GM23338 (cell line): ENCODE measurements at regions not wholly inside any gene's neighbourhood (a gene's known extent, or its start where the extent isn't known, plus 50 kb on each side); places are given as distances from the start of the nearest gene placed in this dataset.
A peak's percentile ranks its signal among the peaks of the same experiment; 100 is the strongest.

Source experiments
- ATAC-seq: fragments of 200-7000 bp; cut with Tn5 transposase; 3 replicates; pipeline ENCODE4 v1.9.1; 2020
- DNase-seq: peaks from one replicate; pipeline ENCODE4 v3.0.0-alpha.2; 2015; ENCODE audit warnings: low spot score
- H2AFZ ChIP-seq: fragments of 200-600 bp; sonication (generic); 2 replicates; pipeline ENCODE4 v1.8.0; 2016; ENCODE audit warnings: antibody characterized with exemption, mild to moderate bottlenecking, moderate library complexity
- H3F3A ChIP-seq: fragments of 200-600 bp; sonication (generic); replicated peaks from 2 replicates; pipeline ENCODE4 v1.8.0; 2017; ENCODE audit warnings: antibody characterized with exemption, mixed run types, low read depth
- H3K27ac ChIP-seq: fragments of 200-600 bp; sonication (generic); 2 replicates; pipeline ENCODE4 v1.6.1; 2016; ENCODE audit warnings: low read depth
- H3K27me3 ChIP-seq: fragments of 200-600 bp; sonication (generic); 2 replicates; pipeline ENCODE4 v1.8.0; 2016; ENCODE audit warnings: mild to moderate bottlenecking, mixed run types, moderate library complexity; ENCODE audit not compliant: insufficient read depth
- H3K36me3 ChIP-seq: fragments of 200-600 bp; sonication (generic); 2 replicates; pipeline ENCODE4 v1.8.0; 2016; ENCODE audit warnings: mild to moderate bottlenecking; ENCODE audit not compliant: insufficient read depth
- H3K4me1 ChIP-seq: fragments of 200-600 bp; sonication (generic); 2 replicates; pipeline ENCODE4 v1.8.0; 2016; ENCODE audit warnings: mild to moderate bottlenecking, moderate library complexity; ENCODE audit not compliant: insufficient read depth
- H3K4me2 ChIP-seq: fragments of 200-600 bp; sonication (generic); 2 replicates; pipeline ENCODE4 v1.7.1; 2017; ENCODE audit warnings: mixed run types
- H3K4me3 ChIP-seq: fragments of 200-600 bp; sonication (generic); 2 replicates; pipeline ENCODE4 v1.6.1; 2016; ENCODE audit warnings: mixed run types
- H3K79me2 ChIP-seq: fragments of 200-600 bp; sonication (generic); replicated peaks from 2 replicates; pipeline ENCODE4 v1.8.0; 2017; ENCODE audit warnings: mild to moderate bottlenecking; ENCODE audit not compliant: insufficient read depth
- H3K9me2 ChIP-seq: fragments of 200-600 bp; sonication (generic); 2 replicates; pipeline ENCODE4 v1.8.0; 2017; ENCODE audit not compliant: insufficient read depth
- H4K20me1 ChIP-seq: fragments of 200-600 bp; sonication (generic); replicated peaks from 2 replicates; pipeline ENCODE4 v1.8.0; 2017; ENCODE audit warnings: mild to moderate bottlenecking; ENCODE audit not compliant: insufficient read depth
- H3K27ac Mint-ChIP-seq: 2 replicates; pipeline ENCODE4 v1.8.0; 2020; ENCODE audit warnings: inconsistent platforms, mild to moderate bottlenecking, moderate library complexity, mixed read lengths
- H3K27me3 Mint-ChIP-seq: 3 replicates; pipeline ENCODE4 v1.8.0; 2022; ENCODE audit warnings: low read depth, mild to moderate bottlenecking, moderate library complexity, mixed read lengths, inconsistent platforms; ENCODE audit not compliant: insufficient read depth, poor library complexity
- H3K36me3 Mint-ChIP-seq: 3 replicates; pipeline ENCODE4 v1.8.0; 2021; ENCODE audit warnings: low read depth, mild to moderate bottlenecking, inconsistent platforms, moderate library complexity, mixed read lengths
- H3K4me1 Mint-ChIP-seq: 3 replicates; pipeline ENCODE4 v1.8.0; 2020; ENCODE audit warnings: mild to moderate bottlenecking, inconsistent platforms, mixed read lengths
- H3K4me3 Mint-ChIP-seq: 3 replicates; pipeline ENCODE4 v1.8.0; 2021; ENCODE audit warnings: moderate library complexity, mild to moderate bottlenecking, inconsistent platforms, mixed read lengths
- H3K9me3 Mint-ChIP-seq: 3 replicates; pipeline ENCODE4 v1.8.0; 2020; ENCODE audit warnings: moderate library complexity, mild to moderate bottlenecking, inconsistent platforms, mixed read lengths
- CREB1 ChIP-seq: fragments of 250-450 bp; sonication (Bioruptor Pico); IDR thresholded peaks from 2 replicates; pipeline ENCODE4 v1.5.0; 2020; ENCODE audit warnings: low read depth, mild to moderate bottlenecking, moderate library complexity
- EZH2 ChIP-seq: fragments of 200-600 bp; sonication (generic); IDR thresholded peaks from one replicate; pipeline ENCODE4 v1.8.0; 2017; ENCODE audit warnings: antibody characterized with exemption, mild to moderate bottlenecking, low read depth; ENCODE audit not compliant: unreplicated experiment
- EZH2phosphoT487 ChIP-seq: fragments of 200-600 bp; sonication (generic); IDR thresholded peaks from one replicate; pipeline ENCODE4 v1.8.1; 2018; ENCODE audit warnings: antibody characterized with exemption; ENCODE audit not compliant: unreplicated experiment
- JUNB ChIP-seq: IDR thresholded peaks from one replicate; pipeline ENCODE4 v1.6.1; 2016; ENCODE audit warnings: antibody characterized with exemption; ENCODE audit not compliant: unreplicated experiment
- NANOG ChIP-seq: IDR thresholded peaks from 2 replicates; pipeline ENCODE4 v1.6.1; 2016; ENCODE audit warnings: antibody characterized with exemption, borderline replicate concordance
- POLR2AphosphoS5 ChIP-seq: IDR thresholded peaks from 2 replicates; pipeline ENCODE4 v1.6.1; 2016; ENCODE audit warnings: antibody characterized with exemption, low read depth
- STAT1 ChIP-seq: IDR thresholded peaks from one replicate; pipeline ENCODE4 v1.6.1; 2016; ENCODE audit warnings: antibody characterized with exemption; ENCODE audit not compliant: unreplicated experiment
- ZNF114 ChIP-seq: fragments of 250-450 bp; sonication (Bioruptor Pico); IDR thresholded peaks from 2 replicates; pipeline ENCODE4 v1.5.0; 2020; ENCODE audit warnings: mild to moderate bottlenecking, moderate library complexity
- ZNF331 ChIP-seq: fragments of 250-450 bp; sonication (Bioruptor Pico); IDR thresholded peaks from 2 replicates; pipeline ENCODE4 v1.5.0; 2020; ENCODE audit warnings: low read depth, mild to moderate bottlenecking, moderate library complexity
- TF ChIP-seq, protein P1 (sequence below), 2 experiments: fragments of 200-600 bp in 1 of 2; sonication (generic) in 1 of 2; conservative IDR thresholded peaks; 2 replicates each; pipeline versions ENCODE4 v1.5.1 to v1.6.1; 2016 to 2017; ENCODE audit warnings: antibody characterized with exemption in 2 of 2, low read depth in 2 of 2, mild to moderate bottlenecking in 2 of 2, moderate library complexity in 1 of 2
- TF ChIP-seq, protein P2 (sequence below): IDR thresholded peaks from 2 replicates; pipeline ENCODE4 v1.6.1; 2016; ENCODE audit warnings: antibody characterized with exemption
- TF ChIP-seq, protein P3 (sequence below): fragments of 250-450 bp; sonication (Bioruptor Pico); IDR thresholded peaks from 2 replicates; pipeline ENCODE4 v1.5.0; 2020; ENCODE audit warnings: mild to moderate bottlenecking, moderate library complexity
- TF ChIP-seq, protein P4 (sequence below): IDR thresholded peaks from one replicate; pipeline ENCODE4 v1.6.1; 2018; ENCODE audit warnings: antibody characterized with exemption; ENCODE audit not compliant: unreplicated experiment

DNA sequence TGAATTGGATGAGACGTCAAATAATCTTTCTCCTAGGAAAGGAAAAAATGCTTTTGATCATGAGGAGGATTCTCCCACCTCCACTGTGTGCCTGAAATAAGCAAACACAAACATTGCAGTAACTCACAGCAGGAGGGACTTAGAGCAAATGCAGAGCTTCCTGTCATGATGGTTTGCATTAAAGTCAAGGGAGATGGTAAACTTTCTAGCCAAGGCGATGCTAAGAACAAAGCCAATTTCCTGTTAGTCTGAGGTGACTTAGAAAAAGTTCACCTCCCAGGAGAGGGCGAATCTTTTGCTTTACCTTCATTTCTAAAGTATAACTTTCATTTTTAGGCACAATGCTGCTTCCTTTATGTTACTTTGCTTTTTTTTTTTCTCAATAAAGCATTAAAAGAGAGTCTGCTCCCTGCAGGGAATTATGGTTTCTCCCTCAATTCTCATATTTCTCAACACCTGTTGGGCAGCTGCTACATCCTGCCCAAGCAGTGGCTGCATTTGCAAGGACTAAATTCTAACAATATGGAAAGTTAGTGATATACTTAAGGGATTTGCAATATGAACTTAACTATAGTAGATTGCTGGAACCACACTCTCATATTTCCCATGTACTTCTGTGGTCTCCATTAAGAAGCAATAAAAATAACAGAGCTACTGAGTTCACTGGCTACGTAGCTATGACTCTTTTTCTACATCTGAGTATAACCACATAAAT lies 175.6 kb downstream of the PCTP start:
- TF ChIP-seq, protein P1, sequence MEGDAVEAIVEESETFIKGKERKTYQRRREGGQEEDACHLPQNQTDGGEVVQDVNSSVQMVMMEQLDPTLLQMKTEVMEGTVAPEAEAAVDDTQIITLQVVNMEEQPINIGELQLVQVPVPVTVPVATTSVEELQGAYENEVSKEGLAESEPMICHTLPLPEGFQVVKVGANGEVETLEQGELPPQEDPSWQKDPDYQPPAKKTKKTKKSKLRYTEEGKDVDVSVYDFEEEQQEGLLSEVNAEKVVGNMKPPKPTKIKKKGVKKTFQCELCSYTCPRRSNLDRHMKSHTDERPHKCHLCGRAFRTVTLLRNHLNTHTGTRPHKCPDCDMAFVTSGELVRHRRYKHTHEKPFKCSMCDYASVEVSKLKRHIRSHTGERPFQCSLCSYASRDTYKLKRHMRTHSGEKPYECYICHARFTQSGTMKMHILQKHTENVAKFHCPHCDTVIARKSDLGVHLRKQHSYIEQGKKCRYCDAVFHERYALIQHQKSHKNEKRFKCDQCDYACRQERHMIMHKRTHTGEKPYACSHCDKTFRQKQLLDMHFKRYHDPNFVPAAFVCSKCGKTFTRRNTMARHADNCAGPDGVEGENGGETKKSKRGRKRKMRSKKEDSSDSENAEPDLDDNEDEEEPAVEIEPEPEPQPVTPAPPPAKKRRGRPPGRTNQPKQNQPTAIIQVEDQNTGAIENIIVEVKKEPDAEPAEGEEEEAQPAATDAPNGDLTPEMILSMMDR (conservative IDR thresholded peaks at IDR 0.05; ENCODE audit: low read depth in 2 of 2): no peak
- TF ChIP-seq CREB1 (CRISPR knock-in tag) (no peak), POLR2AphosphoS5 (no peak), EZH2phosphoT487 (no peak), EZH2 (no peak), JUNB (no peak), ZNF114 (CRISPR knock-in tag) (no peak), NANOG (0 out of 2 replicates have a peak, but pooled peaks have one; percentile 50), STAT1 (no peak), ZNF331 (CRISPR knock-in tag) (no peak)
- TF ChIP-seq, protein P2, sequence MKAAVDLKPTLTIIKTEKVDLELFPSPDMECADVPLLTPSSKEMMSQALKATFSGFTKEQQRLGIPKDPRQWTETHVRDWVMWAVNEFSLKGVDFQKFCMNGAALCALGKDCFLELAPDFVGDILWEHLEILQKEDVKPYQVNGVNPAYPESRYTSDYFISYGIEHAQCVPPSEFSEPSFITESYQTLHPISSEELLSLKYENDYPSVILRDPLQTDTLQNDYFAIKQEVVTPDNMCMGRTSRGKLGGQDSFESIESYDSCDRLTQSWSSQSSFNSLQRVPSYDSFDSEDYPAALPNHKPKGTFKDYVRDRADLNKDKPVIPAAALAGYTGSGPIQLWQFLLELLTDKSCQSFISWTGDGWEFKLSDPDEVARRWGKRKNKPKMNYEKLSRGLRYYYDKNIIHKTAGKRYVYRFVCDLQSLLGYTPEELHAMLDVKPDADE: peak; percentile 75
- TF ChIP-seq, protein P3, sequence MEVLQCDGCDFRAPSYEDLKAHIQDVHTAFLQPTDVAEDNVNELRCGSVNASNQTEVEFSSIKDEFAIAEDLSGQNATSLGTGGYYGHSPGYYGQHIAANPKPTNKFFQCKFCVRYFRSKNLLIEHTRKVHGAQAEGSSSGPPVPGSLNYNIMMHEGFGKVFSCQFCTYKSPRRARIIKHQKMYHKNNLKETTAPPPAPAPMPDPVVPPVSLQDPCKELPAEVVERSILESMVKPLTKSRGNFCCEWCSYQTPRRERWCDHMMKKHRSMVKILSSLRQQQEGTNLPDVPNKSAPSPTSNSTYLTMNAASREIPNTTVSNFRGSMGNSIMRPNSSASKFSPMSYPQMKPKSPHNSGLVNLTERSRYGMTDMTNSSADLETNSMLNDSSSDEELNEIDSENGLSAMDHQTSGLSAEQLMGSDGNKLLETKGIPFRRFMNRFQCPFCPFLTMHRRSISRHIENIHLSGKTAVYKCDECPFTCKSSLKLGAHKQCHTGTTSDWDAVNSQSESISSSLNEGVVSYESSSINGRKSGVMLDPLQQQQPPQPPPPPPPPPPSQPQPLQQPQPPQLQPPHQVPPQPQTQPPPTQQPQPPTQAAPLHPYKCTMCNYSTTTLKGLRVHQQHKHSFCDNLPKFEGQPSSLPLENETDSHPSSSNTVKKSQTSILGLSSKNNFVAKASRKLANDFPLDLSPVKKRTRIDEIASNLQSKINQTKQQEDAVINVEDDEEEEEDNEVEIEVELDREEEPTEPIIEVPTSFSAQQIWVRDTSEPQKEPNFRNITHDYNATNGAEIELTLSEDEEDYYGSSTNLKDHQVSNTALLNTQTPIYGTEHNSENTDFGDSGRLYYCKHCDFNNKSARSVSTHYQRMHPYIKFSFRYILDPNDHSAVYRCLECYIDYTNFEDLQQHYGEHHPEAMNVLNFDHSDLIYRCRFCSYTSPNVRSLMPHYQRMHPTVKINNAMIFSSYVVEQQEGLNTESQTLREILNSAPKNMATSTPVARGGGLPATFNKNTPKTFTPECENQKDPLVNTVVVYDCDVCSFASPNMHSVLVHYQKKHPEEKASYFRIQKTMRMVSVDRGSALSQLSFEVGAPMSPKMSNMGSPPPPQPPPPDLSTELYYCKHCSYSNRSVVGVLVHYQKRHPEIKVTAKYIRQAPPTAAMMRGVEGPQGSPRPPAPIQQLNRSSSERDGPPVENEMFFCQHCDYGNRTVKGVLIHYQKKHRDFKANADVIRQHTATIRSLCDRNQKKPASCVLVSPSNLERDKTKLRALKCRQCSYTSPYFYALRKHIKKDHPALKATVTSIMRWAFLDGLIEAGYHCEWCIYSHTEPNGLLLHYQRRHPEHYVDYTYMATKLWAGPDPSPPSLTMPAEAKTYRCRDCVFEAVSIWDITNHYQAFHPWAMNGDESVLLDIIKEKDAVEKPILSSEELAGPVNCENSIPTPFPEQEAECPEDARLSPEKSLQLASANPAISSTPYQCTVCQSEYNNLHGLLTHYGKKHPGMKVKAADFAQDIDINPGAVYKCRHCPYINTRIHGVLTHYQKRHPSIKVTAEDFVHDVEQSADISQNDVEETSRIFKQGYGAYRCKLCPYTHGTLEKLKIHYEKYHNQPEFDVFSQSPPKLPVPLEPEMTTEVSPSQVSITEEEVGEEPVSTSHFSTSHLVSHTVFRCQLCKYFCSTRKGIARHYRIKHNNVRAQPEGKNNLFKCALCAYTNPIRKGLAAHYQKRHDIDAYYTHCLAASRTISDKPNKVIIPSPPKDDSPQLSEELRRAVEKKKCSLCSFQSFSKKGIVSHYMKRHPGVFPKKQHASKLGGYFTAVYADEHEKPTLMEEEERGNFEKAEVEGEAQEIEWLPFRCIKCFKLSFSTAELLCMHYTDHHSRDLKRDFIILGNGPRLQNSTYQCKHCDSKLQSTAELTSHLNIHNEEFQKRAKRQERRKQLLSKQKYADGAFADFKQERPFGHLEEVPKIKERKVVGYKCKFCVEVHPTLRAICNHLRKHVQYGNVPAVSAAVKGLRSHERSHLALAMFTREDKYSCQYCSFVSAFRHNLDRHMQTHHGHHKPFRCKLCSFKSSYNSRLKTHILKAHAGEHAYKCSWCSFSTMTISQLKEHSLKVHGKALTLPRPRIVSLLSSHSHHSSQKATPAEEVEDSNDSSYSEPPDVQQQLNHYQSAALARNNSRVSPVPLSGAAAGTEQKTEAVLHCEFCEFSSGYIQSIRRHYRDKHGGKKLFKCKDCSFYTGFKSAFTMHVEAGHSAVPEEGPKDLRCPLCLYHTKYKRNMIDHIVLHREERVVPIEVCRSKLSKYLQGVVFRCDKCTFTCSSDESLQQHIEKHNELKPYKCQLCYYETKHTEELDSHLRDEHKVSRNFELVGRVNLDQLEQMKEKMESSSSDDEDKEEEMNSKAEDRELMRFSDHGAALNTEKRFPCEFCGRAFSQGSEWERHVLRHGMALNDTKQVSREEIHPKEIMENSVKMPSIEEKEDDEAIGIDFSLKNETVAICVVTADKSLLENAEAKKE (CRISPR knock-in tag): no peak
- TF ChIP-seq, protein P4, sequence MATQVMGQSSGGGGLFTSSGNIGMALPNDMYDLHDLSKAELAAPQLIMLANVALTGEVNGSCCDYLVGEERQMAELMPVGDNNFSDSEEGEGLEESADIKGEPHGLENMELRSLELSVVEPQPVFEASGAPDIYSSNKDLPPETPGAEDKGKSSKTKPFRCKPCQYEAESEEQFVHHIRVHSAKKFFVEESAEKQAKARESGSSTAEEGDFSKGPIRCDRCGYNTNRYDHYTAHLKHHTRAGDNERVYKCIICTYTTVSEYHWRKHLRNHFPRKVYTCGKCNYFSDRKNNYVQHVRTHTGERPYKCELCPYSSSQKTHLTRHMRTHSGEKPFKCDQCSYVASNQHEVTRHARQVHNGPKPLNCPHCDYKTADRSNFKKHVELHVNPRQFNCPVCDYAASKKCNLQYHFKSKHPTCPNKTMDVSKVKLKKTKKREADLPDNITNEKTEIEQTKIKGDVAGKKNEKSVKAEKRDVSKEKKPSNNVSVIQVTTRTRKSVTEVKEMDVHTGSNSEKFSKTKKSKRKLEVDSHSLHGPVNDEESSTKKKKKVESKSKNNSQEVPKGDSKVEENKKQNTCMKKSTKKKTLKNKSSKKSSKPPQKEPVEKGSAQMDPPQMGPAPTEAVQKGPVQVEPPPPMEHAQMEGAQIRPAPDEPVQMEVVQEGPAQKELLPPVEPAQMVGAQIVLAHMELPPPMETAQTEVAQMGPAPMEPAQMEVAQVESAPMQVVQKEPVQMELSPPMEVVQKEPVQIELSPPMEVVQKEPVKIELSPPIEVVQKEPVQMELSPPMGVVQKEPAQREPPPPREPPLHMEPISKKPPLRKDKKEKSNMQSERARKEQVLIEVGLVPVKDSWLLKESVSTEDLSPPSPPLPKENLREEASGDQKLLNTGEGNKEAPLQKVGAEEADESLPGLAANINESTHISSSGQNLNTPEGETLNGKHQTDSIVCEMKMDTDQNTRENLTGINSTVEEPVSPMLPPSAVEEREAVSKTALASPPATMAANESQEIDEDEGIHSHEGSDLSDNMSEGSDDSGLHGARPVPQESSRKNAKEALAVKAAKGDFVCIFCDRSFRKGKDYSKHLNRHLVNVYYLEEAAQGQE: no peak
- Histone ChIP-seq H4K20me1 (no peaks in the 10 kb centered on the region), H3K4me2 (peak overlapping the region; percentile 52), H3K4me1 (peaks cover 9% of the 10 kb centered on the region), H3K27ac (no peak overlapping the region), H3K9me2 (no peaks in the 10 kb centered on the region), H2AFZ (no peak overlapping the region), H3K79me2 (no peaks in the 10 kb centered on the region), H3F3A (no peaks in the 10 kb centered on the region), H3K36me3 (no peaks in the 10 kb centered on the region; the same call in 1 of the 2 replicates), H3K4me3 (0 out of 2 replicates have a peak overlapping the region, but pooled peaks have one; percentile 7), H3K27me3 (no peaks in the 10 kb centered on the region)
- Mint-ChIP-seq H3K27me3 (no peaks in the 10 kb centered on the region), H3K9me3 (peaks cover 11% of the 10 kb centered on the region), H3K27ac (no peak overlapping the region), H3K36me3 (peaks cover 11% of the 10 kb centered on the region), H3K4me1 (peaks cover 14% of the 10 kb centered on the region), H3K4me3 (peak overlapping the region; percentile 36; the same call in 1 of the 3 replicates)
- ATAC-seq: peak; percentile 48
- peak; percentile 77 for DNase-seq
